ENCODE measurements at regions not wholly inside any gene's neighbourhood (a gene's known extent, or its start where the extent isn't known, plus 50 kb on each side); places are given as distances from the start of the nearest gene placed in this dataset.

GRCh38 chr11:13062115-13062514 is 53.0 kb downstream of the RASSF10 start:
- H3K36me3 ChIP-seq: no peaks in the 10 kb centered on the region
- H3K9me3 ChIP-seq: no peaks in the 10 kb centered on the region
- H3K27ac ChIP-seq (replicated peaks in 1 of 4): no peak overlapping the region
- no peak overlapping the region for H3K4me3 ChIP-seq
- peaks cover 0 to 10% (median 0%) of the 10 kb centered on the region in 4 donors for H3K27me3 ChIP-seq
- WGBS: 79% methylated on average over 5 of the region's 5 CpGs
- H3K4me1 ChIP-seq: no peaks in the 10 kb centered on the region
- intact Hi-C loops (cut with DNase I): no loop called here
- DNase-seq (ENCODE audit: extremely low spot score): no peak
- TF ChIP-seq POLR2A (IDR thresholded peaks at IDR 0.05; ENCODE audit: low read depth): no peak
- TF ChIP-seq CTCF (IDR thresholded peaks at IDR 0.05): no peak
- TF ChIP-seq EP300 (IDR thresholded peaks at IDR 0.05): no peak
- TF ChIP-seq POLR2AphosphoS5 (IDR thresholded peaks at IDR 0.05): no peak

GRCh38 chr11:13064593-13064992 is 55.5 kb downstream of the RASSF10 start:
- Histone ChIP-seq H3K4me1 (no peaks in the 10 kb centered on the region), H3K27me3 (peaks cover 0 to 10% (median 0%) of the 10 kb centered on the region in 4 donors), H3K36me3 (no peaks in the 10 kb centered on the region), H3K27ac (replicated peaks in 1 of 4) (no peak overlapping the region), H3K9me3 (no peaks in the 10 kb centered on the region), H3K4me3 (no peak overlapping the region)
- no peak for DNase-seq (ENCODE audit: extremely low spot score)
- TF ChIP-seq CTCF (IDR thresholded peaks at IDR 0.05) (no peak), POLR2AphosphoS5 (IDR thresholded peaks at IDR 0.05) (no peak), EP300 (IDR thresholded peaks at IDR 0.05) (no peak), POLR2A (IDR thresholded peaks at IDR 0.05; ENCODE audit: low read depth) (no peak)
- intact Hi-C loops (cut with DNase I): no loop called here
- WGBS: 55% methylated on average over 3 of the region's 3 CpGs

DNA sequence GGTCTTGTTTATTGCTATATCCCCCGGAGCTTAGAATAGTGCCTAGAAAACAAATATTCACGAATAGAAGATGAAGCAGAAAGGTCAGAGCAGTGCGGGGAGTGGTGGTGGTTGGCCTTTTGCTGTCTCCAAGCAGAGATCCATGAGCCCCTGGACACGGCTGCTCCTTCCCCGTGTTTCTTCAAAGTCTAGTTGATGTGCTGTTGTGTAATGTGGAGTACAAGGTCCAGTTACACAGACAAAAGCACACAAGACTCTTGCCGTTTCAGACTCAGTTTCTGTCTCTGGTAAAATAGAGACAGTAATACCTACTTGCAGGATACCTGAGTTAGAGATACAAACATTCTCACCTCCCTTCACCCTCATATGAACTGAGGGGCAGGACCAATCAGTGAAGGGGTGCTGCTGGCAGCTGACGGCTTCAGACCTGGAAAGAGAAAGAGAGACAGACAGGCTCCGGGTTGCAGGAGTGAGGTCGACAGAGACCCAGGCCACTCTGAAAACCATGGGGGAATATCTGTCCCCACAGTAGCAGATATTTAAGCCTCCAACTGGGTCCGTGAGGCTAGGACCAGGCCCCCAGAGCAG is 56.2 kb downstream of the RASSF10 start:
- TF ChIP-seq EP300 (IDR thresholded peaks at IDR 0.05): no peak
- no peak for TF ChIP-seq POLR2AphosphoS5 (IDR thresholded peaks at IDR 0.05)
- TF ChIP-seq CTCF (IDR thresholded peaks at IDR 0.05): no peak
- TF ChIP-seq POLR2A (IDR thresholded peaks at IDR 0.05; ENCODE audit: low read depth): no peak
- H3K36me3 ChIP-seq: no peaks in the 10 kb centered on the region
- intact Hi-C loops (cut with DNase I): no loop called here
- no peak overlapping the region for H3K27ac ChIP-seq (replicated peaks in 1 of 4)
- H3K27me3 ChIP-seq: peaks cover 0 to 10% (median 0%) of the 10 kb centered on the region in 4 donors
- 79% methylated on average over 10 of the region's 10 CpGs for WGBS
- H3K9me3 ChIP-seq: no peaks in the 10 kb centered on the region
- no peaks in the 10 kb centered on the region for H3K4me1 ChIP-seq
- H3K4me3 ChIP-seq: no peak overlapping the region
- no peak for DNase-seq (ENCODE audit: extremely low spot score)

DNA sequence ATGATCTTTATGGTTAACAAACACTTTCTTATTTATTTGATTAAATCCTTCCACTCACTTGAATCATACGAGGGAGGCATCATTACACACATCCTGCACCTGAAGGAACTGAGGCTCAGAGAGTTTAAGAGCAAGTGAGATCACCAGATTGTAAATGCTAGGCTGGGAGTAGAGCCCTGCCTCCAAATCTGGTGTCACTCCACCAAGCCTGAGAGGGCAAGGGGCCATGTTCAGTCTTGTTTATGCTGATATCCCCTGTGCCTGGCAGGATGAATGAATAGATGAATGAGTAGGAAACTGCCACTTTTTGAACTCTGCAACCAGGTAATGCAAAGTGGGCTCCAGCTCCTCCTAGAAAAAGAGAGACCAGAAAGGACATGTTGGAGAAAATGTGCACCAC is 59.1 kb downstream of the RASSF10 start:
- intact Hi-C loops (cut with DNase I): no loop called here
- 77% methylated on average over 1 of the region's 1 CpG for WGBS
- no peak overlapping the region for H3K27ac ChIP-seq (replicated peaks in 1 of 4)

More for the DNA sequence above, 59.1 kb downstream of the RASSF10 start:
- peak; percentile 91 for DNase-seq (ENCODE audit: extremely low spot score)
- H3K4me1 ChIP-seq: no peaks in the 10 kb centered on the region
- no peaks in the 10 kb centered on the region for H3K36me3 ChIP-seq
- TF ChIP-seq EP300 (IDR thresholded peaks at IDR 0.05) (no peak), CTCF (IDR thresholded peaks at IDR 0.05) (no peak), POLR2AphosphoS5 (IDR thresholded peaks at IDR 0.05) (no peak), POLR2A (IDR thresholded peaks at IDR 0.05; ENCODE audit: low read depth) (no peak)
- H3K4me3 ChIP-seq: no peak overlapping the region
- no peaks in the 10 kb centered on the region for H3K9me3 ChIP-seq
- peaks cover 0 to 10% (median 0%) of the 10 kb centered on the region in 4 donors for H3K27me3 ChIP-seq
